ENCODE measurements at regions not wholly inside any gene's neighbourhood (a gene's known extent, or its start where the extent isn't known, plus 50 kb on each side); places are given as distances from the start of the nearest gene placed in this dataset.

DNA sequence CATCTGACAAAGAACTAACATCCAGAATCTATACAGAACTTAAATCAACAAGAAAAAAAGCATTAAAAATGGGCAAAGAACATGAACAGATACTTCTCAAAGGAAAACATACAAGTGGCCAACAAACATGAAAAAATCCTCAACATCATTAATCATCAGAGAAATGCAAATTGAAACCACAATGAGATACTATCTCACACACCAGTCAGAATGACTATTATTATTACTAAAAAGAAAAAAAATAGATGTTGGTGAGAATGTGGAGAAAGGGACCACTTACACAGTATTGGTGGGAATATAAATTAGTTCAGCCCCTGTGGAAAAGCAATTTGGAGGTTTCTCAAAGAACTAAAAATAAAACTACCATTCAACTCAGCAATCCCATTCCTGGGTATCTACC lies 89.1 kb upstream of the ADO start:
- Histone ChIP-seq H3K36me3 (ENCODE audit: control insufficient read depth in 2 of 3, insufficient read depth in 3 of 3, low read length in 3 of 3) (no peaks in the 10 kb centered on the region), H3K27ac (ENCODE audit: low read depth in 2 of 2, low read length in 2 of 2) (no peak overlapping the region), H3K27me3 (ENCODE audit: control insufficient read depth, insufficient read depth, low read length) (no peaks in the 10 kb centered on the region), H3K4me1 (ENCODE audit: control insufficient read depth in 2 of 3, insufficient read depth in 2 of 3, low read depth in 1 of 3, low read length in 3 of 3) (no peaks in the 10 kb centered on the region), H3K4me3 (ENCODE audit: low read length in 3 of 3) (no peak overlapping the region), H3K9ac (ENCODE audit: low read length in 3 of 3) (no peak overlapping the region), H3K9me3 (ENCODE audit: control insufficient read depth in 2 of 3, insufficient read depth in 1 of 3, low read length in 3 of 3) (no peaks in the 10 kb centered on the region)
- DNase-seq (no peak), FAIRE-seq (no peak)
- TF ChIP-seq, protein P1, sequence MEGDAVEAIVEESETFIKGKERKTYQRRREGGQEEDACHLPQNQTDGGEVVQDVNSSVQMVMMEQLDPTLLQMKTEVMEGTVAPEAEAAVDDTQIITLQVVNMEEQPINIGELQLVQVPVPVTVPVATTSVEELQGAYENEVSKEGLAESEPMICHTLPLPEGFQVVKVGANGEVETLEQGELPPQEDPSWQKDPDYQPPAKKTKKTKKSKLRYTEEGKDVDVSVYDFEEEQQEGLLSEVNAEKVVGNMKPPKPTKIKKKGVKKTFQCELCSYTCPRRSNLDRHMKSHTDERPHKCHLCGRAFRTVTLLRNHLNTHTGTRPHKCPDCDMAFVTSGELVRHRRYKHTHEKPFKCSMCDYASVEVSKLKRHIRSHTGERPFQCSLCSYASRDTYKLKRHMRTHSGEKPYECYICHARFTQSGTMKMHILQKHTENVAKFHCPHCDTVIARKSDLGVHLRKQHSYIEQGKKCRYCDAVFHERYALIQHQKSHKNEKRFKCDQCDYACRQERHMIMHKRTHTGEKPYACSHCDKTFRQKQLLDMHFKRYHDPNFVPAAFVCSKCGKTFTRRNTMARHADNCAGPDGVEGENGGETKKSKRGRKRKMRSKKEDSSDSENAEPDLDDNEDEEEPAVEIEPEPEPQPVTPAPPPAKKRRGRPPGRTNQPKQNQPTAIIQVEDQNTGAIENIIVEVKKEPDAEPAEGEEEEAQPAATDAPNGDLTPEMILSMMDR (IDR thresholded peaks at IDR 0.05; ENCODE audit: borderline replicate concordance, extremely low read depth, insufficient read depth), result no peak
- intact Hi-C loops (cut with DNase I), result no loop called here

DNA sequence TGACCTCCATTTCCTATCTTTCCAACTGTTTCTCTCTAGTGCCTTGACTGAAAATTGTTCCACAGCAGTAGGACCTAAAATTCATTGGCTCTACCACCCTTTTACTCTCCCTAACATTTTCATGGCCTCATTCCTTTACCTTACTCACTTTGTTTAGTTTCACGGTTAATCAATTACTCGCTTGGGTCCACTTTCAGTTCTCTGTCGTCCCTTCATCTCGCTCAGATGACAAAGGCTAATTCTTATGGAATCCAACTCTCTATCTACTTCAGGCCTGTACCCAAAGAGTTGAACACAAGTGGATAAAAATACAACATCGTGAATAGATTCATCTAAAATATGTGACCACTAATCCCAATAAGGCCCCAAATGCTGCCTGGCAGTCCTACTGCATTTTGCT lies 85.9 kb upstream of the ADO start:
- Histone ChIP-seq H3K36me3 (ENCODE audit: control insufficient read depth in 2 of 3, insufficient read depth in 3 of 3, low read length in 3 of 3) (no peaks in the 10 kb centered on the region), H3K4me1 (ENCODE audit: control insufficient read depth in 2 of 3, insufficient read depth in 2 of 3, low read depth in 1 of 3, low read length in 3 of 3) (no peaks in the 10 kb centered on the region), H3K27me3 (ENCODE audit: control insufficient read depth, insufficient read depth, low read length) (no peaks in the 10 kb centered on the region), H3K9me3 (ENCODE audit: control insufficient read depth in 2 of 3, insufficient read depth in 1 of 3, low read length in 3 of 3) (no peaks in the 10 kb centered on the region), H3K27ac (ENCODE audit: low read depth in 2 of 2, low read length in 2 of 2) (no peak overlapping the region), H3K4me3 (ENCODE audit: low read length in 3 of 3) (no peak overlapping the region), H3K9ac (ENCODE audit: low read length in 3 of 3) (no peak overlapping the region)
- FAIRE-seq, result no peak
- intact Hi-C loops (cut with DNase I), result no loop called here
- TF ChIP-seq, protein P1 (IDR thresholded peaks at IDR 0.05; ENCODE audit: borderline replicate concordance, extremely low read depth, insufficient read depth), result no peak
- DNase-seq, result no peak

DNA sequence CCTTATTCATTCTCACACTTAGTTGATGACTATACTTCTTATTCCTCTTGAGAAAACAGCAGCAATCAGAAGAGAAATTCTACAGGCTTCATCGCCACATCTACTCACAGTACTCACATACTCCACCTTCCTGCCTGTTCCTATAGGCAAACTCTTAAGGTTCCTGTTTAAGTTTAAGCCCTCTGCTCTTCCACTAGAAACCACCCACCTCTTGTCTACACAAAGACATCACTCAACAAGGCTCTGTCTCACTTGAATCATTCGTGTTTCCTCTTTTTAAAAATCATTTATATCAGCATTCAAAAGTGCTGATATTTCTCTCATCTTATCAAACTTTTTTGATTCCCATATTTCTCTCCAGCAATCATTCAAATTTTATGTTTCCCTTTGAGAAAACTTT lies 85.5 kb upstream of the ADO start:
- H3K4me3 ChIP-seq (ENCODE audit: low read length in 3 of 3), result no peak overlapping the region
- no peaks in the 10 kb centered on the region for H3K27me3 ChIP-seq (ENCODE audit: control insufficient read depth, insufficient read depth, low read length)
- no peaks in the 10 kb centered on the region for H3K36me3 ChIP-seq (ENCODE audit: control insufficient read depth in 2 of 3, insufficient read depth in 3 of 3, low read length in 3 of 3)
- intact Hi-C loops (cut with DNase I), result no loop called here
- no peak for FAIRE-seq
- H3K27ac ChIP-seq (ENCODE audit: low read depth in 2 of 2, low read length in 2 of 2), result no peak overlapping the region
- H3K9ac ChIP-seq (ENCODE audit: low read length in 3 of 3), result no peak overlapping the region
- TF ChIP-seq, protein P1 (IDR thresholded peaks at IDR 0.05; ENCODE audit: borderline replicate concordance, extremely low read depth, insufficient read depth), result no peak
- no peaks in the 10 kb centered on the region for H3K4me1 ChIP-seq (ENCODE audit: control insufficient read depth in 2 of 3, insufficient read depth in 2 of 3, low read depth in 1 of 3, low read length in 3 of 3)
- H3K9me3 ChIP-seq (ENCODE audit: control insufficient read depth in 2 of 3, insufficient read depth in 1 of 3, low read length in 3 of 3), result no peaks in the 10 kb centered on the region
- DNase-seq, result no peak

DNA sequence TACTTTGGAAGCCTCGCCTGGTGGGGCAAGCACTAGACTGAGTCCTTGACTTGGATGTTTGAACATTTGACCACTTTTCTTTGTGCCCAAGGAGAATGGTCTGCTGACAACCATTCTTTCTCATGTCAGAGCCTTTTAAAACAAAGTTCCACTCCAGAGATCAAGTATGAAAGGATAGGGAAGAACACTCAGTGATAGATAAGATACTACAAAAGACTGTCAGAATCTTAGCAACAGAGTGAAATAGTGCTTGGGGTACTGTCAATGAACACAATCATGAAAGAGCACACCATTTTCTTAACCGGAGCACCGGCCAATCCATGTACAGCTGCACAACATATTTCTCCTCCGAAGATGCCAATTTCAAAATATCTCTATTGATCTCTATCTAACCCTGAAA lies 82.8 kb upstream of the ADO start:
- H3K27me3 ChIP-seq (ENCODE audit: control insufficient read depth, insufficient read depth, low read length), result no peaks in the 10 kb centered on the region
- FAIRE-seq (no peak), DNase-seq (no peak)
- TF ChIP-seq, protein P1 (IDR thresholded peaks at IDR 0.05; ENCODE audit: borderline replicate concordance, extremely low read depth, insufficient read depth), result no peak
- no peaks in the 10 kb centered on the region for H3K36me3 ChIP-seq (ENCODE audit: control insufficient read depth in 2 of 3, insufficient read depth in 3 of 3, low read length in 3 of 3)
- H3K4me1 ChIP-seq (ENCODE audit: control insufficient read depth in 2 of 3, insufficient read depth in 2 of 3, low read depth in 1 of 3, low read length in 3 of 3), result no peaks in the 10 kb centered on the region
- H3K27ac ChIP-seq (ENCODE audit: low read depth in 2 of 2, low read length in 2 of 2), result no peak overlapping the region
- intact Hi-C loops (cut with DNase I), result no loop called here
- H3K9ac ChIP-seq (ENCODE audit: low read length in 3 of 3), result no peak overlapping the region
- no peak overlapping the region for H3K4me3 ChIP-seq (ENCODE audit: low read length in 3 of 3)
- no peaks in the 10 kb centered on the region for H3K9me3 ChIP-seq (ENCODE audit: control insufficient read depth in 2 of 3, insufficient read depth in 1 of 3, low read length in 3 of 3)

All from kidney (tissue), 13 donors.